GM12878 (cell line): ENCODE measurements at regions not wholly inside any gene's neighbourhood (a gene's known extent, or its start where the extent isn't known, plus 50 kb on each side); places are given as distances from the start of the nearest gene placed in this dataset.

Source experiments
- ATAC-seq: fragments of 200-7000 bp; cut with Tn5 transposase; 3 replicates; pipeline ENCODE4 v1.9.1; 2020; ENCODE audit warnings: mild to moderate bottlenecking, moderate library complexity
- BruUV-seq: library from RNA; stranded (reverse); fragments of 400-500 nt; replicated peaks from 2 replicates; lab custom pipeline; 2021; lab: Mats Ljungman, UMichigan
- CTCF ChIA-PET: fragments of 300-600 bp; sonication (Branson Sonifier 250); formaldehyde crosslinking; extraction: SDS; loops from one replicate; lab custom pipeline; 2021; ENCODE audit warnings: inconsistent platforms; lab: Yijun Ruan, JAX
- POLR2A ChIA-PET: fragments of 350-600 bp; formaldehyde crosslinking; extraction: SDS; loops from one replicate; lab custom pipeline; 2021; ENCODE audit warnings: inconsistent platforms; lab: Charles Lee
- RAD21 ChIA-PET: fragments of 300-600 bp; sonication (Branson Sonifier 250); formaldehyde crosslinking; loops from one replicate; lab custom pipeline; 2023; ENCODE audit warnings: antibody characterized with exemption; ENCODE audit not compliant: unreplicated experiment; lab: Charles Lee
- SMC1A ChIA-PET: fragments of 300-600 bp; sonication (Branson Sonifier 250); formaldehyde crosslinking; loops from one replicate; lab custom pipeline; 2023; ENCODE audit not compliant: unreplicated experiment, uncharacterized antibody; lab: Charles Lee
- DNase-seq: peaks from one replicate; pipeline ENCODE4 v3.0.0-alpha.2; 2011; ENCODE audit warnings: low read depth, low spot score
- FAIRE-seq: peaks from 3 replicates; lab custom pipeline; 2011; peaks lifted over from hg19 to GRCh38; lab: Jason Lieb, UNC
- H2AFZ ChIP-seq: 2 replicates; pipeline ENCODE4 v1.6.0; 2011; ENCODE audit warnings: low read depth, low read length, control low read depth; ENCODE audit not compliant: control insufficient read depth
- H3K27ac ChIP-seq: 2 replicates; pipeline ENCODE4 v1.5.1; 2011; ENCODE audit warnings: control low read depth; ENCODE audit not compliant: control insufficient read depth, insufficient read depth
- H3K27me3 ChIP-seq, 2 experiments: replicated peaks in 1 of 2; 2 replicates each; pipeline versions ENCODE4 v1.6.0 to v1.6.1; 2011; ENCODE audit warnings: low read length in 1 of 2; ENCODE audit not compliant: control insufficient read depth in 2 of 2, insufficient read depth in 2 of 2
- H3K36me3 ChIP-seq, 2 experiments: 2 replicates each; pipeline ENCODE4 v1.5.1; 2011; ENCODE audit warnings: low read length in 1 of 2; ENCODE audit not compliant: control insufficient read depth in 2 of 2, insufficient read depth in 2 of 2
- H3K4me1 ChIP-seq: 2 replicates; pipeline ENCODE4 v1.6.1; 2011; ENCODE audit warnings: mild to moderate bottlenecking, low read length, moderate library complexity, mixed read lengths; ENCODE audit not compliant: control insufficient read depth, insufficient read depth
- H3K4me2 ChIP-seq: 2 replicates; pipeline ENCODE4 v1.6.0; 2011; ENCODE audit warnings: control low read depth; ENCODE audit not compliant: control insufficient read depth, insufficient read depth
- H3K4me3 ChIP-seq: fragments of 200-600 bp; sonication (generic); 2 replicates; pipeline ENCODE4 v1.5.1; 2016
- H3K79me2 ChIP-seq: 2 replicates; pipeline ENCODE4 v1.6.0; 2011; ENCODE audit warnings: low read length; ENCODE audit not compliant: control insufficient read depth, insufficient read depth
- H3K9ac ChIP-seq: 2 replicates; pipeline ENCODE4 v1.8.0; 2011; ENCODE audit warnings: low read length, control low read depth, mixed read lengths; ENCODE audit not compliant: control insufficient read depth, insufficient read depth
- H3K9me3 ChIP-seq: replicated peaks from 3 replicates; pipeline ENCODE4 v1.5.1; 2011; ENCODE audit warnings: mild to moderate bottlenecking, low read length; ENCODE audit not compliant: control insufficient read depth, insufficient read depth
- H4K20me1 ChIP-seq: 2 replicates; pipeline ENCODE4 v1.6.0; 2011; ENCODE audit not compliant: control insufficient read depth, insufficient read depth
- CHD4 ChIP-seq: fragments of 200-600 bp; sonication (generic); IDR thresholded peaks from 2 replicates; pipeline ENCODE4 v1.6.1; 2016; ENCODE audit warnings: mild to moderate bottlenecking
- DPF2 ChIP-seq: fragments of 450-650 bp; IDR thresholded peaks from 2 replicates; pipeline ENCODE4 v1.6.1; 2017; ENCODE audit warnings: mild to moderate bottlenecking
- EP300 ChIP-seq, 2 experiments: fragments of 150-350 bp in 1 of 2; IDR thresholded peaks; 2 replicates each; pipeline ENCODE4 v1.6.1; 2011 to 2012; ENCODE audit warnings: low read depth in 2 of 2, low read length in 2 of 2, borderline replicate concordance in 1 of 2, improper control_type of control experiment in 1 of 2, inconsistent platforms in 1 of 2; ENCODE audit not compliant: control insufficient read depth in 1 of 2
- GATAD2B ChIP-seq: fragments of 450-650 bp; conservative IDR thresholded peaks from 2 replicates; pipeline ENCODE4 v1.6.1; 2017; ENCODE audit warnings: low read depth, mild to moderate bottlenecking, moderate library complexity
- KAT2A ChIP-seq: conservative IDR thresholded peaks from 2 replicates; pipeline ENCODE4 v1.6.1; 2011; ENCODE audit warnings: low read depth, low read length; ENCODE audit not compliant: control insufficient read depth
- MTA2 ChIP-seq: fragments of 450-650 bp; IDR thresholded peaks from 2 replicates; pipeline ENCODE4 v1.6.1; 2016; ENCODE audit warnings: low read depth, mild to moderate bottlenecking, moderate library complexity
- PBX3 ChIP-seq: IDR thresholded peaks from 2 replicates; pipeline ENCODE4 v1.6.1; 2011; ENCODE audit warnings: mild to moderate bottlenecking, low read depth, low read length, moderate library complexity; ENCODE audit not compliant: insufficient replicate concordance
- SIN3A ChIP-seq: IDR thresholded peaks from 2 replicates; pipeline ENCODE4 v1.6.1; 2012; ENCODE audit warnings: low read depth, low read length, improper control_type of control experiment
- SREBF2 ChIP-seq: IDR thresholded peaks from 2 replicates; pipeline ENCODE4 v1.6.1; 2012; ENCODE audit warnings: mild to moderate bottlenecking, low read length
- WGBS: methylation state at CpG from one replicate; pipeline ENCODE4 v1.1.6; 2016; ENCODE audit warnings: low lambda C conversion rate; ENCODE audit not compliant: insufficient replicate concordance, insufficient coverage; ENCODE audit errors: missing lambda C conversion rate; 5-methylcytosine and 5-hydroxymethylcytosine counted together
- in situ Hi-C: fragments of 300-500 bp; cut with MboI; formaldehyde crosslinking; loops from 9 replicates; pipeline ENCODE4 v1.14.3; 2018; ENCODE audit warnings: mixed read lengths
- intact Hi-C: fragments of 100-400 bp; cut with micrococcal nuclease; formaldehyde crosslinking; loops from one replicate; pipeline ENCODE4 v1.14.2; 2022; ENCODE audit not compliant: unreplicated experiment
- TF ChIP-seq, protein P1 (sequence below): IDR thresholded peaks from 2 replicates; pipeline ENCODE4 v1.6.1; 2012; ENCODE audit warnings: low read depth, low read length, improper control_type of control experiment
- TF ChIP-seq, protein P2 (sequence below): IDR thresholded peaks from 2 replicates; pipeline ENCODE4 v1.6.1; 2011; ENCODE audit warnings: borderline replicate concordance, low read depth, mild to moderate bottlenecking, moderate library complexity, low read length; ENCODE audit not compliant: insufficient read depth, poor library complexity, severe bottlenecking

GRCh38 chr20:60652615-60653014 is 599.4 kb upstream of the CDH4 start:
- Histone ChIP-seq H3K27me3 (no peaks in the 10 kb centered on the region), H3K27ac (no peak overlapping the region), H3K36me3 (no peaks in the 10 kb centered on the region), H3K9ac (no peak overlapping the region), H3K4me2 (no peak overlapping the region), H3K4me3 (no peak overlapping the region), H3K9me3 (peaks cover 2% of the 10 kb centered on the region; the same call in 1 of the 3 replicates), H3K4me1 (no peaks in the 10 kb centered on the region), H3K79me2 (no peaks in the 10 kb centered on the region), H4K20me1 (no peaks in the 10 kb centered on the region), H2AFZ (no peak overlapping the region)
- TF ChIP-seq CHD4: no peak
- no peak for TF ChIP-seq EP300 (IDR thresholded peaks at IDR 0.05; ENCODE audit: borderline replicate concordance in 1 of 2, control insufficient read depth in 1 of 2, low read depth in 2 of 2, low read length in 2 of 2)
- no peak for TF ChIP-seq PBX3
- WGBS: 0% methylated on average over 4 of the region's 4 CpGs
- RAD21 ChIA-PET: no interaction called here
- ATAC-seq (no peak), FAIRE-seq (no peak), DNase-seq (no peak)
- CTCF ChIA-PET: no interaction called here
- POLR2A ChIA-PET: no interaction called here
- SMC1A ChIA-PET: no interaction called here
- no TSS peak for BruUV-seq
- intact Hi-C loops: no loop called here
- in situ Hi-C loops: no loop called here

DNA sequence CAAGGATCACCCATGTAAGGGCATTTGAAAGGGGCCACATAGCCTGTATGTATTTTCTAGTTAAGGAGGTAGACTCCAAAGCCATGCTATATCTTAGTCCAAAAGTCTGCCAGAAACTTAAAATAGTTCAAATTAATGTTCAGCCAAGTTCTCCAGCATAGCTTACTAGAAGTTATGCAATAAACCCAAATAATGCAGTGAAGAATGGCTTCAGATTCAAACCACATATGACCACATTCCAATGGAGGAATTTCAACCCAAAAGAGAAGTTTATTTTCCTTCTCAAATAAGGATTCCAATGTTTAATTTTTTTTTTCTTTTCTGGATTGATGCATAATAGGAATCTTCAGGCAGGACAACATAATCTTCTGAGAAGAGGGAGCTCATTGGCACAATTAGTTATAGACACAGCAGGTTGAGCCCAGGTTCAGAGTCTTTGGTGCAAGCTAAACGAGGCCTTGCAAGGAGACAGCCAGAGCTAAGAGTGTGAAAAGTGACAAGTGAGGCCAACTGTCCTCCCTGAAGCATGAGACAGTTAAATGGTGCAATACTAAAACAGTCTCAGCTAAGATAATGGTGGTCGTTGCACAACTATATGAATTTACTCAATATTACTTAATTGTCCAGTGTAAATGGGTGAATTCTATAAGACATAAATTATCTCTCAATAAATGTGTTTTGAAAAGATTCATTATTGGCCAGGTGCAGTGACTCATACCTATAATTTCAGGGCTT is 598.8 kb upstream of the CDH4 start:
- no peaks in the 10 kb centered on the region for H4K20me1 ChIP-seq
- ATAC-seq (no peak), FAIRE-seq (no peak), DNase-seq (no peak)
- H3K27ac ChIP-seq: no peak overlapping the region
- H3K4me3 ChIP-seq: no peak overlapping the region
- H3K79me2 ChIP-seq: no peaks in the 10 kb centered on the region
- WGBS: 5% methylated on average over 2 of the region's 2 CpGs
- no peaks in the 10 kb centered on the region for H3K36me3 ChIP-seq
- POLR2A ChIA-PET: no interaction called here
- intact Hi-C loops: no loop called here
- H3K27me3 ChIP-seq: no peaks in the 10 kb centered on the region
- SMC1A ChIA-PET: no interaction called here
- in situ Hi-C loops: no loop called here
- CTCF ChIA-PET: no interaction called here
- H3K9ac ChIP-seq: no peak overlapping the region
- H3K4me1 ChIP-seq: no peaks in the 10 kb centered on the region
- peaks cover 2% of the 10 kb centered on the region; the same call in 1 of the 3 replicates for H3K9me3 ChIP-seq
- RAD21 ChIA-PET: no interaction called here
- BruUV-seq: no TSS peak
- no peak overlapping the region for H3K4me2 ChIP-seq
- TF ChIP-seq, protein P1, sequence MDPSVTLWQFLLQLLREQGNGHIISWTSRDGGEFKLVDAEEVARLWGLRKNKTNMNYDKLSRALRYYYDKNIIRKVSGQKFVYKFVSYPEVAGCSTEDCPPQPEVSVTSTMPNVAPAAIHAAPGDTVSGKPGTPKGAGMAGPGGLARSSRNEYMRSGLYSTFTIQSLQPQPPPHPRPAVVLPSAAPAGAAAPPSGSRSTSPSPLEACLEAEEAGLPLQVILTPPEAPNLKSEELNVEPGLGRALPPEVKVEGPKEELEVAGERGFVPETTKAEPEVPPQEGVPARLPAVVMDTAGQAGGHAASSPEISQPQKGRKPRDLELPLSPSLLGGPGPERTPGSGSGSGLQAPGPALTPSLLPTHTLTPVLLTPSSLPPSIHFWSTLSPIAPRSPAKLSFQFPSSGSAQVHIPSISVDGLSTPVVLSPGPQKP: no peak
- TF ChIP-seq, protein P2, sequence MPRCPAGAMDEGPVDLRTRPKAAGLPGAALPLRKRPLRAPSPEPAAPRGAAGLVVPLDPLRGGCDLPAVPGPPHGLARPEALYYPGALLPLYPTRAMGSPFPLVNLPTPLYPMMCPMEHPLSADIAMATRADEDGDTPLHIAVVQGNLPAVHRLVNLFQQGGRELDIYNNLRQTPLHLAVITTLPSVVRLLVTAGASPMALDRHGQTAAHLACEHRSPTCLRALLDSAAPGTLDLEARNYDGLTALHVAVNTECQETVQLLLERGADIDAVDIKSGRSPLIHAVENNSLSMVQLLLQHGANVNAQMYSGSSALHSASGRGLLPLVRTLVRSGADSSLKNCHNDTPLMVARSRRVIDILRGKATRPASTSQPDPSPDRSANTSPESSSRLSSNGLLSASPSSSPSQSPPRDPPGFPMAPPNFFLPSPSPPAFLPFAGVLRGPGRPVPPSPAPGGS: no peak
- TF ChIP-seq DPF2 (no peak), GATAD2B (no peak), SIN3A (no peak), MTA2 (no peak), SREBF2 (no peak), KAT2A (no peak)
- TF ChIP-seq, all 136 proteins: peak for 0
- H2AFZ ChIP-seq: no peak overlapping the region
